GM18909 (cell line): ENCODE measurements at regions not wholly inside any gene's neighbourhood (a gene's known extent, or its start where the extent isn't known, plus 50 kb on each side); places are given as distances from the start of the nearest gene placed in this dataset.

Experiments used
- ATAC-seq: cut with Tn5 transposase; IDR thresholded peaks from one replicate; pipeline ENCODE4 v1.9.1; 2021; ENCODE audit warnings: mild to moderate bottlenecking; ENCODE audit not compliant: unreplicated experiment, poor library complexity

- ATAC-seq: no peak
Measured at GRCh38 chr4:18318682-18319388, 297.3 kb upstream of the LCORL start.

- no peak for ATAC-seq
Measured at GRCh38 chr4:18314731-18315130, 293.2 kb upstream of the LCORL start.

GRCh38 chr4:18297684-18298083 lies 276.1 kb upstream of the LCORL start:
- ATAC-seq: no peak

- no peak for ATAC-seq
Measured at GRCh38 chr4:18296411-18296810, 274.9 kb upstream of the LCORL start.

GRCh38 chr4:18294846-18295245 lies 273.3 kb upstream of the LCORL start:
- no peak for ATAC-seq

- no peak for ATAC-seq
Measured at GRCh38 chr4:18294021-18294420, 272.5 kb upstream of the LCORL start.

GRCh38 chr4:18292411-18292810 lies 270.9 kb upstream of the LCORL start:
- no peak for ATAC-seq

GRCh38 chr4:18291981-18292380 lies 270.4 kb upstream of the LCORL start:
- no peak for ATAC-seq

- ATAC-seq: no peak
Measured at GRCh38 chr4:18291256-18291655, 269.7 kb upstream of the LCORL start.

- ATAC-seq: no peak
Measured at GRCh38 chr4:18285357-18285756, 263.8 kb upstream of the LCORL start.

- no peak for ATAC-seq
Measured at GRCh38 chr4:18278244-18278643, 256.7 kb upstream of the LCORL start.

GRCh38 chr4:18262832-18263231 lies 241.3 kb upstream of the LCORL start:
- no peak for ATAC-seq

- ATAC-seq: no peak
Measured at GRCh38 chr4:18252052-18252451, 230.5 kb upstream of the LCORL start.

- ATAC-seq: no peak
Measured at GRCh38 chr4:18250564-18250963, 229.0 kb upstream of the LCORL start.

GRCh38 chr4:18248611-18249010 lies 227.1 kb upstream of the LCORL start:
- no peak for ATAC-seq

- ATAC-seq: no peak
Measured at GRCh38 chr4:18247189-18247588, 225.6 kb upstream of the LCORL start.

- no peak for ATAC-seq
Measured at GRCh38 chr4:18242919-18243693, 221.6 kb upstream of the LCORL start.

GRCh38 chr4:18241727-18242126 lies 220.2 kb upstream of the LCORL start:
- ATAC-seq: no peak

- no peak for ATAC-seq
Measured at GRCh38 chr4:18234108-18234507, 212.6 kb upstream of the LCORL start.

GRCh38 chr4:18231726-18232125 lies 210.2 kb upstream of the LCORL start:
- no peak for ATAC-seq

- ATAC-seq: no peak
Measured at GRCh38 chr4:18227880-18228279, 206.3 kb upstream of the LCORL start.
